Liver (tissue), 8 donors: ENCODE measurements at regions not wholly inside any gene's neighbourhood (a gene's known extent, or its start where the extent isn't known, plus 50 kb on each side); places are given as distances from the start of the nearest gene placed in this dataset.

Experiments
- DNase-seq: peaks from one replicate; pipeline ENCODE4 v3.0.0-alpha.2; 2017; ENCODE audit warnings: low spot score
- H3K27ac ChIP-seq, 2 donors: one replicate each; pipeline ENCODE4 v1.7.0; 2013; ENCODE audit warnings: inconsistent platforms in 2 of 2, low read length in 2 of 2, control low read depth in 1 of 2, low read depth in 1 of 2, mild to moderate bottlenecking in 1 of 2
- H3K27me3 ChIP-seq, 4 donors: one replicate each; pipeline versions ENCODE4 v1.6.1 to v1.7.0; 2013; ENCODE audit warnings: low read length in 3 of 4, inconsistent platforms in 1 of 4, mild to moderate bottlenecking in 1 of 4, moderate library complexity in 1 of 4; ENCODE audit not compliant: control insufficient read depth in 4 of 4, insufficient read depth in 4 of 4
- H3K36me3 ChIP-seq, 4 donors: one replicate each; pipeline versions ENCODE4 v1.6.1 to v1.7.0; 2013; ENCODE audit warnings: low read length in 3 of 4, mild to moderate bottlenecking in 3 of 4, low read depth in 1 of 4, moderate library complexity in 1 of 4; ENCODE audit not compliant: control insufficient read depth in 4 of 4, insufficient read depth in 3 of 4
- H3K4me1 ChIP-seq, 4 donors: one replicate each; pipeline versions ENCODE4 v1.6.1 to v1.7.0; 2013; ENCODE audit warnings: low read length in 3 of 4, mild to moderate bottlenecking in 3 of 4, moderate library complexity in 1 of 4; ENCODE audit not compliant: control insufficient read depth in 4 of 4, insufficient read depth in 4 of 4
- H3K4me3 ChIP-seq, 3 donors: one replicate each; pipeline versions ENCODE4 v1.6.1 to v1.7.0; 2013; ENCODE audit warnings: low read length in 3 of 3, control low read depth in 1 of 3, low read depth in 1 of 3, mild to moderate bottlenecking in 1 of 3
- H3K9ac ChIP-seq, 2 donors: one replicate each; pipeline ENCODE4 v1.7.0; 2013; ENCODE audit warnings: low read length in 2 of 2, mild to moderate bottlenecking in 2 of 2, moderate library complexity in 2 of 2, control low read depth in 1 of 2, low read depth in 1 of 2
- H3K9me3 ChIP-seq, 4 donors: one replicate each; pipeline versions ENCODE4 v1.6.1 to v1.7.0; 2013; ENCODE audit warnings: low read length in 3 of 4; ENCODE audit not compliant: control insufficient read depth in 4 of 4
- EGR1 ChIP-seq, 2 donors: IDR thresholded peaks; 2 replicates each; pipeline ENCODE4 v1.6.1; 2016 to 2018; ENCODE audit warnings: antibody characterized with exemption in 2 of 2, low read depth in 2 of 2
- FOXA1 ChIP-seq: IDR thresholded peaks from 2 replicates; pipeline ENCODE4 v1.6.1; 2016; ENCODE audit warnings: antibody characterized with exemption
- FOXA2 ChIP-seq: IDR thresholded peaks from 2 replicates; pipeline ENCODE4 v1.6.1; 2016; ENCODE audit warnings: antibody characterized with exemption
- GABPA ChIP-seq, 2 donors: IDR thresholded peaks in 1 of 2; conservative IDR thresholded peaks in 1 of 2; 2 replicates each; pipeline ENCODE4 v1.6.1; 2016; ENCODE audit warnings: antibody characterized with exemption in 2 of 2, mild to moderate bottlenecking in 1 of 2, moderate library complexity in 1 of 2
- HNF4A ChIP-seq, 2 donors: conservative IDR thresholded peaks; 2 replicates each; pipeline ENCODE4 v1.6.1; 2016; ENCODE audit warnings: antibody characterized with exemption in 2 of 2, mild to moderate bottlenecking in 2 of 2
- HNF4G ChIP-seq: IDR thresholded peaks from 2 replicates; pipeline ENCODE4 v1.6.1; 2016; ENCODE audit warnings: antibody characterized with exemption
- JUND ChIP-seq, 2 donors: IDR thresholded peaks; 2 replicates each; pipeline ENCODE4 v1.6.1; 2016; ENCODE audit warnings: antibody characterized with exemption in 2 of 2
- NR2F2 ChIP-seq: IDR thresholded peaks from 2 replicates; pipeline ENCODE4 v1.6.1; 2016; ENCODE audit warnings: antibody characterized with exemption
- RAD21 ChIP-seq, 2 donors: IDR thresholded peaks; 2 replicates each; pipeline ENCODE4 v1.6.1; 2016; ENCODE audit warnings: antibody characterized with exemption in 2 of 2, mild to moderate bottlenecking in 2 of 2
- RXRA ChIP-seq, 2 donors: IDR thresholded peaks; 2 replicates each; pipeline ENCODE4 v1.6.1; 2017 to 2018; ENCODE audit warnings: antibody characterized with exemption in 2 of 2, mild to moderate bottlenecking in 1 of 2
- YY1 ChIP-seq: IDR thresholded peaks from 2 replicates; pipeline ENCODE4 v1.6.1; 2016; ENCODE audit warnings: antibody characterized with exemption, mild to moderate bottlenecking
- WGBS: extraction: QIAGEN DNeasy Blood & Tissue Kit; methylation state at CpG from one replicate; pipeline ENCODE4 v1.1.7; 2013; 5-methylcytosine and 5-hydroxymethylcytosine counted together
- TF ChIP-seq, protein P1 (sequence below): IDR thresholded peaks from 2 replicates; pipeline ENCODE4 v1.6.1; 2016; ENCODE audit warnings: antibody characterized with exemption
- TF ChIP-seq, protein P2 (sequence below): IDR thresholded peaks from 2 replicates; pipeline ENCODE4 v1.6.1; 2016; ENCODE audit warnings: antibody characterized with exemption, mild to moderate bottlenecking
- TF ChIP-seq, protein P3 (sequence below): IDR thresholded peaks from 2 replicates; pipeline ENCODE4 v1.6.1; 2016; ENCODE audit warnings: antibody characterized with exemption
- TF ChIP-seq, protein P4 (sequence below): IDR thresholded peaks from 2 replicates; pipeline ENCODE4 v1.6.1; 2016; ENCODE audit warnings: antibody characterized with exemption
- TF ChIP-seq, protein P5 (sequence below): fragments of 150-350 bp; IDR thresholded peaks from 2 replicates; pipeline ENCODE4 v1.5.1; 2017; ENCODE audit warnings: improper control_type of control experiment, low read depth, low read length; ENCODE audit not compliant: missing input control
- donor health status: healthy.
- donor health status: healthy.
- donor health status: healthy.
- donor health status: healthy.
- donor health status: healthy.

DNA sequence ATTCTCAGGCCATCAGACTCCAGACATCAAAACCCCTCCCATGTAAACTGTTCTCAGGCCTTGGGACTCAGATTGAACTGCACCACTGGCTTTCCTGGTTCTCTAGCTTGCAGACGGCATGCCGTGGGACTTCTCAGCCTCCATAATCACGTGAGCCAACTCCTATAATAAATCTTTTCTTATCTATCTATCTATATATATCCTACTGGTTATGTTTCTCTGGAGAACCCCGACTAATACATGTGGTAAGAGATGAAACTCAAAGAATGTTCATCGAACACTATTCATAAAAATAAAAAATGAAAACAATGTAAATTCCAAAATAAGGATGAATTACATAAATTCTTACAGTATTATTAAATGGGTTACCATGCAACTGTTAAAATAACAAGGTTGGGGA is 84.5 kb upstream of the NTRK3 start:
- Histone ChIP-seq H3K9ac (no peak overlapping the region), H3K27me3 (no peaks in the 10 kb centered on the region), H3K4me3 (no peak overlapping the region), H3K9me3 (no peaks in the 10 kb centered on the region), H3K36me3 (no peaks in the 10 kb centered on the region), H3K27ac (no peak overlapping the region), H3K4me1 (no peaks in the 10 kb centered on the region)
- no peak for DNase-seq
- 72% methylated on average over 5 of the region's 5 CpGs for WGBS
- no peak for TF ChIP-seq EGR1 (IDR thresholded peaks at IDR 0.05; ENCODE audit: low read depth in 2 of 2)
- TF ChIP-seq HNF4A (conservative IDR thresholded peaks at IDR 0.05): no peak
- TF ChIP-seq, protein P1, sequence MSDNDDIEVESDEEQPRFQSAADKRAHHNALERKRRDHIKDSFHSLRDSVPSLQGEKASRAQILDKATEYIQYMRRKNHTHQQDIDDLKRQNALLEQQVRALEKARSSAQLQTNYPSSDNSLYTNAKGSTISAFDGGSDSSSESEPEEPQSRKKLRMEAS: no peak
- TF ChIP-seq RAD21 (IDR thresholded peaks at IDR 0.05): no peak
- TF ChIP-seq, protein P2, sequence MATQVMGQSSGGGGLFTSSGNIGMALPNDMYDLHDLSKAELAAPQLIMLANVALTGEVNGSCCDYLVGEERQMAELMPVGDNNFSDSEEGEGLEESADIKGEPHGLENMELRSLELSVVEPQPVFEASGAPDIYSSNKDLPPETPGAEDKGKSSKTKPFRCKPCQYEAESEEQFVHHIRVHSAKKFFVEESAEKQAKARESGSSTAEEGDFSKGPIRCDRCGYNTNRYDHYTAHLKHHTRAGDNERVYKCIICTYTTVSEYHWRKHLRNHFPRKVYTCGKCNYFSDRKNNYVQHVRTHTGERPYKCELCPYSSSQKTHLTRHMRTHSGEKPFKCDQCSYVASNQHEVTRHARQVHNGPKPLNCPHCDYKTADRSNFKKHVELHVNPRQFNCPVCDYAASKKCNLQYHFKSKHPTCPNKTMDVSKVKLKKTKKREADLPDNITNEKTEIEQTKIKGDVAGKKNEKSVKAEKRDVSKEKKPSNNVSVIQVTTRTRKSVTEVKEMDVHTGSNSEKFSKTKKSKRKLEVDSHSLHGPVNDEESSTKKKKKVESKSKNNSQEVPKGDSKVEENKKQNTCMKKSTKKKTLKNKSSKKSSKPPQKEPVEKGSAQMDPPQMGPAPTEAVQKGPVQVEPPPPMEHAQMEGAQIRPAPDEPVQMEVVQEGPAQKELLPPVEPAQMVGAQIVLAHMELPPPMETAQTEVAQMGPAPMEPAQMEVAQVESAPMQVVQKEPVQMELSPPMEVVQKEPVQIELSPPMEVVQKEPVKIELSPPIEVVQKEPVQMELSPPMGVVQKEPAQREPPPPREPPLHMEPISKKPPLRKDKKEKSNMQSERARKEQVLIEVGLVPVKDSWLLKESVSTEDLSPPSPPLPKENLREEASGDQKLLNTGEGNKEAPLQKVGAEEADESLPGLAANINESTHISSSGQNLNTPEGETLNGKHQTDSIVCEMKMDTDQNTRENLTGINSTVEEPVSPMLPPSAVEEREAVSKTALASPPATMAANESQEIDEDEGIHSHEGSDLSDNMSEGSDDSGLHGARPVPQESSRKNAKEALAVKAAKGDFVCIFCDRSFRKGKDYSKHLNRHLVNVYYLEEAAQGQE: no peak
- TF ChIP-seq, protein P3, sequence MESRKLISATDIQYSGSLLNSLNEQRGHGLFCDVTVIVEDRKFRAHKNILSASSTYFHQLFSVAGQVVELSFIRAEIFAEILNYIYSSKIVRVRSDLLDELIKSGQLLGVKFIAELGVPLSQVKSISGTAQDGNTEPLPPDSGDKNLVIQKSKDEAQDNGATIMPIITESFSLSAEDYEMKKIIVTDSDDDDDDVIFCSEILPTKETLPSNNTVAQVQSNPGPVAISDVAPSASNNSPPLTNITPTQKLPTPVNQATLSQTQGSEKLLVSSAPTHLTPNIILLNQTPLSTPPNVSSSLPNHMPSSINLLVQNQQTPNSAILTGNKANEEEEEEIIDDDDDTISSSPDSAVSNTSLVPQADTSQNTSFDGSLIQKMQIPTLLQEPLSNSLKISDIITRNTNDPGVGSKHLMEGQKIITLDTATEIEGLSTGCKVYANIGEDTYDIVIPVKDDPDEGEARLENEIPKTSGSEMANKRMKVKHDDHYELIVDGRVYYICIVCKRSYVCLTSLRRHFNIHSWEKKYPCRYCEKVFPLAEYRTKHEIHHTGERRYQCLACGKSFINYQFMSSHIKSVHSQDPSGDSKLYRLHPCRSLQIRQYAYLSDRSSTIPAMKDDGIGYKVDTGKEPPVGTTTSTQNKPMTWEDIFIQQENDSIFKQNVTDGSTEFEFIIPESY: no peak
- no peak for TF ChIP-seq RXRA (IDR thresholded peaks at IDR 0.05)
- no peak for TF ChIP-seq GABPA (IDR thresholded peaks at IDR 0.05 in 1 of 2, conservative IDR thresholded peaks at IDR 0.05 in 1 of 2)

DNA sequence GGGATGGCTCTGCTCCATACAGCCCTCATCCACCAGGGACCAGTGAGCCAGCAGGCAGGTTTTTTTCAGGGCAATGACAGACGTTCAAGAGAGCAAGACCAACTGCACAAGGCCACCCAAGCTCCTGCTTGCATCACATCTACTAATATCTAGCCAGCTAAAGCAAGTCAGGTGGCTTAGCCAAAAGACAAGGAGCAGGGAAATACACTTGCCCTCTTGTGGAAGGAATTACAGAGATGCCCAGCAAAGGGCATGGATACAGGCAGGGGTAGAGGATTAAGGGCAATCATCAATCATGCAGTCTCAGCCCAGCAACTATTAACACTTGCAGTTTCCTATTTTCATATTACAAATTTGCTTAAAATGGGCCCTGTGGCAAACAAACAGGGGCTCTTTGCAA is 81.5 kb upstream of the NTRK3 start:
- 6% methylated on average over 1 of the region's 1 CpG for WGBS
- Histone ChIP-seq H3K4me3 (no peak overlapping the region), H3K9me3 (no peaks in the 10 kb centered on the region), H3K27ac (no peak overlapping the region), H3K36me3 (no peaks in the 10 kb centered on the region), H3K27me3 (peaks cover 0 to 4% (median 0%) of the 10 kb centered on the region in 4 donors), H3K4me1 (no peaks in the 10 kb centered on the region), H3K9ac (no peak overlapping the region)
- TF ChIP-seq, protein P2: no peak
- TF ChIP-seq, protein P1: no peak
- TF ChIP-seq EGR1 (IDR thresholded peaks at IDR 0.05; ENCODE audit: low read depth in 2 of 2): no peak
- TF ChIP-seq HNF4G: no peak
- no peak for TF ChIP-seq HNF4A (conservative IDR thresholded peaks at IDR 0.05)
- no peak for TF ChIP-seq FOXA1
- no peak for TF ChIP-seq JUND (IDR thresholded peaks at IDR 0.05)
- TF ChIP-seq RXRA (IDR thresholded peaks at IDR 0.05): no peak
- TF ChIP-seq, protein P3: no peak
- TF ChIP-seq, protein P4, sequence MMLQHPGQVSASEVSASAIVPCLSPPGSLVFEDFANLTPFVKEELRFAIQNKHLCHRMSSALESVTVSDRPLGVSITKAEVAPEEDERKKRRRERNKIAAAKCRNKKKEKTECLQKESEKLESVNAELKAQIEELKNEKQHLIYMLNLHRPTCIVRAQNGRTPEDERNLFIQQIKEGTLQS: no peak
- no peak for TF ChIP-seq YY1
- no peak for TF ChIP-seq NR2F2
- no peak for TF ChIP-seq FOXA2
- TF ChIP-seq, protein P5, sequence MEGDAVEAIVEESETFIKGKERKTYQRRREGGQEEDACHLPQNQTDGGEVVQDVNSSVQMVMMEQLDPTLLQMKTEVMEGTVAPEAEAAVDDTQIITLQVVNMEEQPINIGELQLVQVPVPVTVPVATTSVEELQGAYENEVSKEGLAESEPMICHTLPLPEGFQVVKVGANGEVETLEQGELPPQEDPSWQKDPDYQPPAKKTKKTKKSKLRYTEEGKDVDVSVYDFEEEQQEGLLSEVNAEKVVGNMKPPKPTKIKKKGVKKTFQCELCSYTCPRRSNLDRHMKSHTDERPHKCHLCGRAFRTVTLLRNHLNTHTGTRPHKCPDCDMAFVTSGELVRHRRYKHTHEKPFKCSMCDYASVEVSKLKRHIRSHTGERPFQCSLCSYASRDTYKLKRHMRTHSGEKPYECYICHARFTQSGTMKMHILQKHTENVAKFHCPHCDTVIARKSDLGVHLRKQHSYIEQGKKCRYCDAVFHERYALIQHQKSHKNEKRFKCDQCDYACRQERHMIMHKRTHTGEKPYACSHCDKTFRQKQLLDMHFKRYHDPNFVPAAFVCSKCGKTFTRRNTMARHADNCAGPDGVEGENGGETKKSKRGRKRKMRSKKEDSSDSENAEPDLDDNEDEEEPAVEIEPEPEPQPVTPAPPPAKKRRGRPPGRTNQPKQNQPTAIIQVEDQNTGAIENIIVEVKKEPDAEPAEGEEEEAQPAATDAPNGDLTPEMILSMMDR: no peak
- TF ChIP-seq RAD21 (IDR thresholded peaks at IDR 0.05): no peak
- TF ChIP-seq GABPA (IDR thresholded peaks at IDR 0.05 in 1 of 2, conservative IDR thresholded peaks at IDR 0.05 in 1 of 2): no peak
- no peak for DNase-seq
